ENCODE measurements at regions not wholly inside any gene's neighbourhood (a gene's known extent, or its start where the extent isn't known, plus 50 kb on each side); places are given as distances from the start of the nearest gene placed in this dataset.

DNA sequence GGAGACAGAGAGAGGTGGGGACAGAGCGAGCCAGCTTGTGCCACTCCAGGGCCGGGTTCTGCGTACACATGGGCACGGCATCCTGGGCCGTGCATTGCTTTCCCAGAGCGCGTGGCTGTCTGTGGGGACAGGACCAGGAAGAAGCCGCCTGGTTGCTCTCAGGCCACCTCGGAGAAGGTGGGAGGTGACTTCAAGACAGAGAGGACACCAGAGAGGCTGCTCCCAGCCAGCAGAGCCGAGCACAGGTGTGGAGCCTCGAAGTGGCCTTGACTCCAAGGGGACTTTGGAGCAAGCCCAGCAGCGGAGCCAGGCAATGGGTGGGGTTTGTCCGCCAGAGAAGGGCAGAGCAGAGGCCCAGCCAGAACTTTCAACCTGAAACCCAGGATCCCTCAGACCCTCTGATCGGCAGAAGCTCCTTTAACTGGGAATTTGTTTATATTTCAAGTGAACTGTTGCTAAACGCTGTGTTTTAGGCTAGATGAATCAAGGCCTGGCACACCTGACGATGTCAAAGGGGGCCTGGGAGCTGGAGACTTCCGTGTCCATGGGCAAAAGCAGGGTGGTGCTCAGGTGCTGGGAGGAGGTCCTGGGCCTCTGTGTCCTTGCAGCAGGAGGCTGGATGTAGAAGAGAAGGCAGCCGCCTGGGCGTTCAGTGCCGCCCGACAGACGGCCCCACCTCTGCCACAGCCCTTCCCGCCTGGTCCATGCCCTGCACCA lies 262.1 kb downstream of the DLL1 start:
- Histone ChIP-seq H3K4me3 (no peak overlapping the region), H3K4me1 (peaks cover 3 to 33% (median 16%) of the 10 kb centered on the region in 4 donors), H3K9me3 (peaks cover 0 to 3% (median 0%) of the 10 kb centered on the region in 4 donors), H3K27me3 (no peaks in the 10 kb centered on the region), H3K36me3 (no peaks in the 10 kb centered on the region), H3K27ac (no peak overlapping the region)
- TF ChIP-seq POLR2A (IDR thresholded peaks at IDR 0.05) = no peak
- ATAC-seq (ENCODE audit: low FRiP score in 2 of 2) (no peak), DNase-seq (peak; percentile 20 to 44)
- 76 to 81% methylated on average over 21 to 23 of the region's 23 CpGs for WGBS, 2 donors

- TF ChIP-seq POLR2AphosphoS5 (IDR thresholded peaks at IDR 0.05) (no peak), POLR2A (IDR thresholded peaks at IDR 0.05) (no peak)
- TF ChIP-seq, protein P1, sequence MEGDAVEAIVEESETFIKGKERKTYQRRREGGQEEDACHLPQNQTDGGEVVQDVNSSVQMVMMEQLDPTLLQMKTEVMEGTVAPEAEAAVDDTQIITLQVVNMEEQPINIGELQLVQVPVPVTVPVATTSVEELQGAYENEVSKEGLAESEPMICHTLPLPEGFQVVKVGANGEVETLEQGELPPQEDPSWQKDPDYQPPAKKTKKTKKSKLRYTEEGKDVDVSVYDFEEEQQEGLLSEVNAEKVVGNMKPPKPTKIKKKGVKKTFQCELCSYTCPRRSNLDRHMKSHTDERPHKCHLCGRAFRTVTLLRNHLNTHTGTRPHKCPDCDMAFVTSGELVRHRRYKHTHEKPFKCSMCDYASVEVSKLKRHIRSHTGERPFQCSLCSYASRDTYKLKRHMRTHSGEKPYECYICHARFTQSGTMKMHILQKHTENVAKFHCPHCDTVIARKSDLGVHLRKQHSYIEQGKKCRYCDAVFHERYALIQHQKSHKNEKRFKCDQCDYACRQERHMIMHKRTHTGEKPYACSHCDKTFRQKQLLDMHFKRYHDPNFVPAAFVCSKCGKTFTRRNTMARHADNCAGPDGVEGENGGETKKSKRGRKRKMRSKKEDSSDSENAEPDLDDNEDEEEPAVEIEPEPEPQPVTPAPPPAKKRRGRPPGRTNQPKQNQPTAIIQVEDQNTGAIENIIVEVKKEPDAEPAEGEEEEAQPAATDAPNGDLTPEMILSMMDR (IDR thresholded peaks at IDR 0.05) = no peak
- H3K4me1 ChIP-seq = peaks cover 3 to 43% (median 20%) of the 10 kb centered on the region in 4 donors
- H3K36me3 ChIP-seq = no peaks in the 10 kb centered on the region
- H3K27ac ChIP-seq = no peak overlapping the region
- DNase-seq = peak in 1 of 2 donors; percentile 8
- H3K4me3 ChIP-seq = no peak overlapping the region
- ATAC-seq (ENCODE audit: low FRiP score in 2 of 2) = no peak
- H3K9me3 ChIP-seq = no peaks in the 10 kb centered on the region
- 88 to 93% methylated on average over 4 of the region's 4 CpGs for WGBS, 2 donors
- peaks cover 0 to 4% (median 0%) of the 10 kb centered on the region in 4 donors for H3K27me3 ChIP-seq
Observed at GRCh38 chr6:170027647-170028043, 263.2 kb downstream of the DLL1 start.

DNA sequence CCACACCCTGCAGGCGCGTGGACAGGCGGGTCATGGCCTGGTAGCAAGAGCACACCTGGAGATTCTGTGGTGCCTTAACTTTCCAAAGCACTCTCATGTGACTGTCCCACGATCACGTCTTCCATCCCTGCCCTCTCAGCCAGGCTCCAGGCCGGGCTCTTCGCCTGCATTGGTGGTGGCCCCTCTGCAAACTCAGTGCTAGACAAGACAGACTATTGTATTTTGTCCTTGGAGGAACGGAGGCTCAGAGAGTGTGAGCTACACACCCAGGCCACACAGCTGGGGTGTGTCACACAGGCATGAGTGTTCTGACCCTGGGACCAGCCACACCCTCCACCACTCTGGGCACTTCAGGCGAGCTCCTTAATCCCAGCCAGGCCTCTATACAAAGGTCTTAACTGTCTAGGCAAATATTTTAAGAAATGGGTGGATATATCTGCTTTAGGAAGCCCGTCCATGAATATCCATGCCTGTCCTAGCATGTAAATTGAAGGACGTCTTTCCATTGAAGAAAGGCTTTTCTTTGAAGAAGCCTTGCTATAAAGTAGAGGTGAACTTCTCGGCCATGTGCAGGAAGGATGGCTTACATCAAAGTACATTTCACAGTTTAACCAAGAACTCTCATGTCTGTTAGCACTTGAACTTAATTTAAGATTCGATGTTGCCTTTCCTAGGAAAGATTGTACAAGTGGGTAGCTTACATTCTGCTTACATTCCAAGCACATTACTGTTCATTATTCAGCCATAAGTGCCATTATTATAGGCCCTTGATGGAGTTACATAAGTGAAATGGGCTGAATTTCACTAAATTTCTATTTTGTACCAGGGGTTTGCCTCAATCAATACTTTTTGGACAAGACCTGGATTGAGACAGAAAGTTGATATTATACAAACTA lies 263.9 kb downstream of the DLL1 start:
- DNase-seq = peak in 1 of 2 donors; percentile 22
- no peaks in the 10 kb centered on the region for H3K36me3 ChIP-seq
- H3K4me1 ChIP-seq = peaks cover 3 to 43% (median 20%) of the 10 kb centered on the region in 4 donors
- H3K4me3 ChIP-seq = no peak overlapping the region
- no peak for ATAC-seq (ENCODE audit: low FRiP score in 2 of 2)
- peak overlapping the region; percentile 33 to 55 (median 48) for H3K27ac ChIP-seq
- no peak for TF ChIP-seq POLR2A (IDR thresholded peaks at IDR 0.05)
- TF ChIP-seq EP300 (IDR thresholded peaks at IDR 0.05) = peak in 2 of 4 donors; percentile 5 to 38
- peaks cover 0 to 4% (median 0%) of the 10 kb centered on the region in 4 donors for H3K27me3 ChIP-seq
- WGBS, 2 donors = 68 to 82% methylated on average over 11 to 12 of the region's 13 CpGs
- H3K9me3 ChIP-seq = no peaks in the 10 kb centered on the region

GRCh38 chr6:170025935-170026750 lies 264.7 kb downstream of the DLL1 start:
- peaks cover 3 to 39% (median 18%) of the 10 kb centered on the region in 4 donors for H3K4me1 ChIP-seq
- 68 to 80% methylated on average over 9 to 21 of the region's 23 CpGs for WGBS, 2 donors
- H3K36me3 ChIP-seq = no peaks in the 10 kb centered on the region
- peak; percentile 28 to 82 for ATAC-seq (ENCODE audit: low FRiP score in 2 of 2)
- TF ChIP-seq EP300 (IDR thresholded peaks at IDR 0.05) (peak in 1 of 4 donors; percentile 14), POLR2A (IDR thresholded peaks at IDR 0.05) (no peak), POLR2AphosphoS5 (IDR thresholded peaks at IDR 0.05) (peak in 1 of 2 donors; percentile 23)
- TF ChIP-seq, protein P1 (IDR thresholded peaks at IDR 0.05) = no peak
- DNase-seq = peak; percentile 66 to 86
- H3K27me3 ChIP-seq = peaks cover 0 to 4% (median 0%) of the 10 kb centered on the region in 4 donors
- H3K9me3 ChIP-seq = no peaks in the 10 kb centered on the region
- H3K27ac ChIP-seq = peak overlapping the region in 2 of 4 donors; percentile 35 to 49
- no peak overlapping the region for H3K4me3 ChIP-seq

GRCh38 chr6:170025341-170025911 lies 265.5 kb downstream of the DLL1 start:
- ATAC-seq (ENCODE audit: low FRiP score in 2 of 2) = no peak

More at GRCh38 chr6:170025341-170025911, 265.5 kb downstream of the DLL1 start:
- WGBS, 2 donors = 79 to 81% methylated on average over 20 of the region's 20 CpGs
- Histone ChIP-seq H3K27me3 (peaks cover 0 to 4% (median 0%) of the 10 kb centered on the region in 4 donors), H3K4me1 (peaks cover 0 to 32% (median 13%) of the 10 kb centered on the region in 4 donors), H3K36me3 (no peaks in the 10 kb centered on the region), H3K9me3 (no peaks in the 10 kb centered on the region), H3K27ac (peak overlapping the region in 1 of 4 donors; percentile 35), H3K4me3 (no peak overlapping the region)
- DNase-seq = peak; percentile 20 to 72
- TF ChIP-seq EP300 (IDR thresholded peaks at IDR 0.05) = no peak
- TF ChIP-seq, protein P1 (IDR thresholded peaks at IDR 0.05) = no peak

All from upper lobe of left lung (tissue), 6 donors.